Lower leg skin (tissue), 4 donors: ENCODE measurements at regions not wholly inside any gene's neighbourhood (a gene's known extent, or its start where the extent isn't known, plus 50 kb on each side); places are given as distances from the start of the nearest gene placed in this dataset.

Source experiments
- DNase-seq, 2 donors: peaks; one replicate each; pipeline ENCODE4 v3.0.0-alpha.2; 2019; ENCODE audit warnings: low spot score in 2 of 2
- H3K4me3 ChIP-seq: fragments of 200-600 bp; sonication (generic); 2 replicates; pipeline ENCODE4 v1.5.1; 2017; ENCODE audit warnings: mild to moderate bottlenecking, low read depth; ENCODE audit not compliant: poor library complexity, severe bottlenecking
- POLR2A ChIP-seq, 2 donors: fragments of 450-650 bp; IDR thresholded peaks; one replicate each; pipeline ENCODE4 v1.6.1; 2016 to 2017; ENCODE audit warnings: antibody characterized with exemption in 2 of 2, mild to moderate bottlenecking in 1 of 2, moderate library complexity in 1 of 2
- WGBS, 2 donors: methylation state at CpG; one replicate each; pipeline ENCODE4 v1.1.5; 2018; 5-methylcytosine and 5-hydroxymethylcytosine counted together
- intact Hi-C: fragments of 100-400 bp; cut with DNase I; formaldehyde crosslinking; loops from one replicate; pipeline ENCODE4 v1.15.0; 2023; ENCODE audit warnings: low total_unique reads
- TF ChIP-seq, protein P1 (sequence below), 3 donors: fragments of 450-650 bp; IDR thresholded peaks; one replicate each; pipeline ENCODE4 v1.5.1; 2016; ENCODE audit warnings: antibody characterized with exemption in 3 of 3, mild to moderate bottlenecking in 3 of 3, moderate library complexity in 2 of 3

DNA sequence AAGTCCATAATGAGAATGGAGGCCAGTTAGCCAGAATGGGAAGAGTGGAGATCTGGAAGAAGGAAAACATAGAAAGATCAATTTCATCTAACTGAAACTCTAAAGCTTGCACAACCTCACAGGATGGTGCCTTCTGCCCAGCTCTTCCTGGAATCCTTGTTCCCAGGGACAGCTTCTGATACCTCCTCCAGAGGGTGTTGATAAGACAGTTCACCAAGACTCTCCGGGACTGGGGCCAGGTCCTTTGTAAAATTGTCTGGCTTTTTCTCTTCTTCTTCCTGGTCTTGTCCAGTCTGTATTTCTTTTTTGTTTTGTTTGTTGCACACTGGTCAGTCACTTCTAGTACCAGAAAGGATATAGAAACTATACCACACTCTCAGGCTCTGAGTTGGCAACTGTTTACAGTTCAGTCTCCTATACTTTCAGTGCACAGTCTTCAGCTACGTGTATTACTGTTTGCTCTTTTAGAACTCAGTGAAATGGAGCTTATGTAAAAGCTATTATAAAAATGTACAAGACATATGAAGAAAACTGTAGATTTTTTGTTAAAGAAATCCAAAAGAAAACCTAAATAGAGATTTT, 142.8 kb upstream of the RPL34 start:
- DNase-seq: no peak
- intact Hi-C loops: no loop called here
- TF ChIP-seq, protein P1, sequence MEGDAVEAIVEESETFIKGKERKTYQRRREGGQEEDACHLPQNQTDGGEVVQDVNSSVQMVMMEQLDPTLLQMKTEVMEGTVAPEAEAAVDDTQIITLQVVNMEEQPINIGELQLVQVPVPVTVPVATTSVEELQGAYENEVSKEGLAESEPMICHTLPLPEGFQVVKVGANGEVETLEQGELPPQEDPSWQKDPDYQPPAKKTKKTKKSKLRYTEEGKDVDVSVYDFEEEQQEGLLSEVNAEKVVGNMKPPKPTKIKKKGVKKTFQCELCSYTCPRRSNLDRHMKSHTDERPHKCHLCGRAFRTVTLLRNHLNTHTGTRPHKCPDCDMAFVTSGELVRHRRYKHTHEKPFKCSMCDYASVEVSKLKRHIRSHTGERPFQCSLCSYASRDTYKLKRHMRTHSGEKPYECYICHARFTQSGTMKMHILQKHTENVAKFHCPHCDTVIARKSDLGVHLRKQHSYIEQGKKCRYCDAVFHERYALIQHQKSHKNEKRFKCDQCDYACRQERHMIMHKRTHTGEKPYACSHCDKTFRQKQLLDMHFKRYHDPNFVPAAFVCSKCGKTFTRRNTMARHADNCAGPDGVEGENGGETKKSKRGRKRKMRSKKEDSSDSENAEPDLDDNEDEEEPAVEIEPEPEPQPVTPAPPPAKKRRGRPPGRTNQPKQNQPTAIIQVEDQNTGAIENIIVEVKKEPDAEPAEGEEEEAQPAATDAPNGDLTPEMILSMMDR (IDR thresholded peaks at IDR 0.05): no peak
- TF ChIP-seq POLR2A (IDR thresholded peaks at IDR 0.05): no peak
- 88 to 91% methylated on average over 2 of the region's 2 CpGs for WGBS, 2 donors
- H3K4me3 ChIP-seq: no peak overlapping the region

DNA sequence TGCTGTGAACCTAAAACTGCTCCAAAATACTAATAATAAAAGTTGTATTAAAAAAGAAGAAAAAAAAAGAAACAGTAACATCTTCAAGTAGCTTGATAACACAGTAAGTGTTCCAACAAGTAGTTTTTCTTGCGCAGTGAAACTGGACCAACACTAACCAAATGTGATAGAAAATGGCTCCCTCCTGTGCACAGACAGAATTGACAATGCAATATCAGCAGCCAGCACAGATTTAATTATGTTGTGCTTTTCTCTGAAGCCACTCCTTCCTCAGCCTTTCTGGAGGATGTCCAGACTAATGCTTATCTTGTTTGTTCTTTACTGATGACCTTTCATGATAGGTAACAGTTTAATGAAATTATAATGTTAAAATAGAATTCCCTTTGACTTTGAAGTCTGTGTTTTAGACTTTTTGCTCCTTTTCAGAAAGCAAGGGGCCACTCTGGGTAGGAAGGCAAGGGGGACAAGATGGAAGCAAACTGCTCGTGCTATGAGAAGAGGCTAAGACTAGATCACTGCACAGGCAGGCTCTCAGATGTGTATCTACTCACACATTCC, 147.1 kb upstream of the RPL34 start:
- H3K4me3 ChIP-seq: no peak overlapping the region
- TF ChIP-seq POLR2A (IDR thresholded peaks at IDR 0.05): no peak
- TF ChIP-seq, protein P1 (IDR thresholded peaks at IDR 0.05): no peak
- 67 to 70% methylated on average over 2 of the region's 2 CpGs for WGBS, 2 donors
- intact Hi-C loops: no loop called here
- DNase-seq: no peak

DNA sequence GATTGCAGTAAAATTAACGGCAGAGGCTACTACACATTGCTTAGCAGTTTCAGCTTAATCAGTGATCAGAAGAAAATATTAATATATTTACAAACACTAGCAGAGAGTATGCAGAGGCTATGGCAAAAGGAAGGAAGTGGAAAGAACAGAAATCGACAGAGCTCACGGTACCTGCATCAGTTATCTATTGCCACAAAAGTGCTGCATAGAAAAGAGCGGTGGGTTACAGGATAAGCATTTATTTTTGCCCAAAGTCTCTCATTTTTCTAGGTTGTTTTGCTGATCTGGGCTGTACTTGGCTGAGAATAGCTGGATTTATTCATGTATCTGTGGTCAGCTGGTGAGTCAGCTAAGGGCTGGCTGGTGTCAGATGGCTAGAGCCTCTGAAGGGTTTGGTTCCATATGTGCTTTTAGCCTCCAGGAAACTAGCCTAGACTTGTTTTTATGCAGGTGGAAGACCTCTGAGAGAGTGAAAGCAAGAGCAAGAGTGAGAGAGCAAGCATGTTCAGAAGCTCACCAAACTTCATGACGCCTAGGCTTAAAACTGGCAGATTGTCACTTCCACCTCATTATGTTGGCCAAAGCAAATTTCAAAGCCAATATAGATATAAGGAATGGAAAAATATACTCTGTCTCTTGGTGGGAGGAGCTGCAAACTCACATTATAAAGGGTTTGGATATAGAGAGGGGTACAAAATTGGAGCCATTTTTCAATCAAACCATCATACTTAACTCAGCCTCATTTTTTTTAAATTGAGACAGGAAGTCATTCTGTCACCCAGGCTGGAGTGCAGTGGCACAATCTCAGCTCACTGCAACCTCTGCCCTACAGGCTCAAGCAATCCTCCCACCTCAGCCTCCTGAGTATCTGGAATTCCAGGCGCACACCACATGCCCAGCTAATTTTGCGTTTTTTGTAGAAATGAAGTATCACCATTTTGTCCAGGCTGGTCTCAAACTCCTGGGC, 153.2 kb upstream of the RPL34 start:
- TF ChIP-seq, protein P1 (IDR thresholded peaks at IDR 0.05): no peak
- no peak for TF ChIP-seq POLR2A (IDR thresholded peaks at IDR 0.05)
- H3K4me3 ChIP-seq: no peak overlapping the region
- intact Hi-C loops: no loop called here
- no peak for DNase-seq
- WGBS, 2 donors: 81 to 83% methylated on average over 7 of the region's 7 CpGs

DNA sequence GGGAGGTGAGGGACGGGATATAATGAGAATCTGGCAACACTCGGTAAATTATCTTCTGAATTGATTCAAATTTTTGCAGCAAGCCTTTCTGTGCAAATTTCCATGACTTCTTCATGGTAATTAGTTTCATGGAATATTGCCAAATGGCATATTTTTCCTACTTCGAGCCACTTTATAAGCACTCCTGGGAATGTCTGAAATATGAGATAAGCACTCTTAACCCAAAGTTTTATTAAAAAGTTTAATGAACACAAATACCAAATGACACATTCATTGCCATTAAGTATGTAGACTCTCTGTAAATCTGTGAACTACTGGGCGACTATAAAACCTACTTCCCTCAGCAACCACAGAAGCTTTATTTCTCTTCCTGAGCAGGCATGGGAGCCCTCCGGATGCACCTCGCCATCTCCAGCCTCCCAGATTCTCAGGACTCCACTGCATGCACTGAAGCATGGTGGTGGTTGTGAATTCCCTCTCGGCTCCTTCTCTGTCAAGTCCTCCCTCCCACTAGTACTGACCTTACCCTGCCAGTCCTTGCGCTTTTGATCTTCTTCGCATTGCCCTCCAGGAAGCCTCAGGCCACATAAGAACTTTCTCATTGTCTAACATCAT, 154.4 kb upstream of the RPL34 start:
- no peak overlapping the region for H3K4me3 ChIP-seq
- WGBS, 2 donors: 66 to 70% methylated on average over 9 of the region's 9 CpGs
- no peak for DNase-seq
- TF ChIP-seq, protein P1 (IDR thresholded peaks at IDR 0.05): no peak
- TF ChIP-seq POLR2A (IDR thresholded peaks at IDR 0.05): no peak
- intact Hi-C loops: no loop called here

DNA sequence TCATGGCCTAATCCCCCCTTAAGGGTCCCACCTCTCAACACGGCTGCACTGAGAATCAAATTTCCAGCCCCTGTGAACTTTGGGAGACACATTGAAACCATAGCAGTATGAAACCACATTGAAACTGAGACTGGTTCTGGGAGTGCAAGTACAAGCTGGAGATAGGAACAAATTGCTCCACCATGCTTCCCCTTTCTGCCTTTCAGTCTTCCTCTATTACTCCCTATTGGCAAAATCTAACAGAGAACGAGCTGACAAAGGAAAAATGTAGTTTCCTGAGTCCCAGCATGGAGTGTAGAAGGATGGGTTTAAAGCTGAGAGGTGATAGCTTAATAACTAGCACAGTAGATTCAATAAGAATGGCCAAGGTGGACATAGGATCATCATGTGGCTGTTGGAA, 161.7 kb upstream of the RPL34 start:
- WGBS, 2 donors: 52 to 53% methylated on average over 2 of the region's 2 CpGs
- no peak for TF ChIP-seq POLR2A (IDR thresholded peaks at IDR 0.05)
- TF ChIP-seq, protein P1 (IDR thresholded peaks at IDR 0.05): no peak
- intact Hi-C loops: no loop called here
- DNase-seq: no peak
- no peak overlapping the region for H3K4me3 ChIP-seq
